ENCODE measurements at regions not wholly inside any gene's neighbourhood (a gene's known extent, or its start where the extent isn't known, plus 50 kb on each side); places are given as distances from the start of the nearest gene placed in this dataset.
A peak's percentile ranks its signal among the peaks of the same experiment; 100 is the strongest.

GRCh38 chr10:22875581-22875980 is 52.3 kb upstream of the ARMC3 start:
- no peaks in the 10 kb centered on the region for H3K79me2 ChIP-seq (ENCODE audit: control insufficient read depth, insufficient read depth, low read length, poor library complexity)
- no peaks in the 10 kb centered on the region for H3K79me1 ChIP-seq (ENCODE audit: low read length)
- no peak overlapping the region for H2AFZ ChIP-seq (ENCODE audit: insufficient read depth, low read length, poor library complexity)
- peak overlapping the region; percentile 48 for H4K91ac ChIP-seq (ENCODE audit: low read depth, low read length)
- no peak overlapping the region for H4K8ac ChIP-seq (ENCODE audit: low read depth, low read length)
- peak overlapping the region; percentile 26 for H2BK12ac ChIP-seq (ENCODE audit: low read length)
- no peak overlapping the region for H3K27ac ChIP-seq (ENCODE audit: low read depth, low read length)
- peaks cover 2% of the 10 kb centered on the region for H3K9me3 ChIP-seq (ENCODE audit: insufficient read depth, low read depth, low read length)
- H3K9ac ChIP-seq (ENCODE audit: low read length): no peak overlapping the region
- no peaks in the 10 kb centered on the region for H3K36me3 ChIP-seq (ENCODE audit: control insufficient read depth in 1 of 2, insufficient read depth in 2 of 2, low read length in 2 of 2)
- no peak overlapping the region for H4K12ac ChIP-seq (ENCODE audit: low read depth, low read length)
- H3K4me2 ChIP-seq (ENCODE audit: low read length): no peak overlapping the region
- no peak overlapping the region for H3K4ac ChIP-seq (ENCODE audit: low read depth, low read length)
- no peaks in the 10 kb centered on the region for H3K27me3 ChIP-seq (ENCODE audit: insufficient read depth, low read length)
- H2AK5ac ChIP-seq (ENCODE audit: low read length): no peak overlapping the region
- no peak overlapping the region for H2BK5ac ChIP-seq (ENCODE audit: low read depth, low read length, poor library complexity)
- H3K4me1 ChIP-seq (ENCODE audit: control insufficient read depth in 1 of 2, insufficient read depth in 2 of 2, low read length in 2 of 2): peaks cover under 1 to 10% of the 10 kb centered on the region in 2 experiments
- WGBS (ENCODE audit: extremely low coverage, insufficient coverage, insufficient read length): no CpG with 5 or more reads among the region's 5 CpGs
- no peak overlapping the region for H2BK120ac ChIP-seq (ENCODE audit: insufficient read depth, low read length, poor library complexity)
- no peak overlapping the region for H3K23ac ChIP-seq (ENCODE audit: low read length)
- H3K4me3 ChIP-seq (ENCODE audit: low read depth, low read length): no peak overlapping the region
- H3K18ac ChIP-seq (ENCODE audit: low read length): no peak overlapping the region
- H3K14ac ChIP-seq (ENCODE audit: low read length): peak overlapping the region; percentile 19
- no peak for DNase-seq

GRCh38 chr10:22874189-22874854 is 53.5 kb upstream of the ARMC3 start:
- Histone ChIP-seq H3K18ac (ENCODE audit: low read length) (no peak overlapping the region), H3K79me1 (ENCODE audit: low read length) (no peaks in the 10 kb centered on the region), H2BK120ac (ENCODE audit: insufficient read depth, low read length, poor library complexity) (no peak overlapping the region), H4K91ac (ENCODE audit: low read depth, low read length) (no peak overlapping the region), H3K14ac (ENCODE audit: low read length) (no peak overlapping the region), H3K4ac (ENCODE audit: low read depth, low read length) (no peak overlapping the region), H3K4me1 (ENCODE audit: control insufficient read depth in 1 of 2, insufficient read depth in 2 of 2, low read length in 2 of 2) (peaks cover 0 to 10% of the 10 kb centered on the region in 2 experiments), H2AK5ac (ENCODE audit: low read length) (no peak overlapping the region), H2AFZ (ENCODE audit: insufficient read depth, low read length, poor library complexity) (no peak overlapping the region), H4K12ac (ENCODE audit: low read depth, low read length) (no peak overlapping the region), H3K4me3 (ENCODE audit: low read depth, low read length) (no peak overlapping the region), H2BK12ac (ENCODE audit: low read length) (peak overlapping the region; percentile 72), H2BK5ac (ENCODE audit: low read depth, low read length, poor library complexity) (no peak overlapping the region), H3K79me2 (ENCODE audit: control insufficient read depth, insufficient read depth, low read length, poor library complexity) (no peaks in the 10 kb centered on the region), H3K4me2 (ENCODE audit: low read length) (no peak overlapping the region), H3K23ac (ENCODE audit: low read length) (no peak overlapping the region), H3K9ac (ENCODE audit: low read length) (no peak overlapping the region), H3K36me3 (ENCODE audit: control insufficient read depth in 1 of 2, insufficient read depth in 2 of 2, low read length in 2 of 2) (no peaks in the 10 kb centered on the region), H4K8ac (ENCODE audit: low read depth, low read length) (no peak overlapping the region), H3K27ac (ENCODE audit: low read depth, low read length) (no peak overlapping the region), H3K27me3 (ENCODE audit: insufficient read depth, low read length) (no peaks in the 10 kb centered on the region), H3K9me3 (ENCODE audit: insufficient read depth, low read depth, low read length) (peaks cover 2% of the 10 kb centered on the region)
- no CpG with 5 or more reads among the region's 7 CpGs for WGBS (ENCODE audit: extremely low coverage, insufficient coverage, insufficient read length)
- DNase-seq: no peak

GRCh38 chr10:22856444-22857074 is 71.3 kb upstream of the ARMC3 start:
- Histone ChIP-seq H2BK120ac (ENCODE audit: insufficient read depth, low read length, poor library complexity) (no peak overlapping the region), H3K18ac (ENCODE audit: low read length) (no peak overlapping the region), H3K27me3 (ENCODE audit: insufficient read depth, low read length) (no peaks in the 10 kb centered on the region), H3K4me1 (ENCODE audit: control insufficient read depth in 1 of 2, insufficient read depth in 2 of 2, low read length in 2 of 2) (peaks cover 0 to 2% of the 10 kb centered on the region in 2 experiments), H2BK5ac (ENCODE audit: low read depth, low read length, poor library complexity) (no peak overlapping the region), H4K12ac (ENCODE audit: low read depth, low read length) (no peak overlapping the region), H3K4me3 (ENCODE audit: low read depth, low read length) (no peak overlapping the region), H3K79me1 (ENCODE audit: low read length) (no peaks in the 10 kb centered on the region), H2AK5ac (ENCODE audit: low read length) (no peak overlapping the region), H3K4me2 (ENCODE audit: low read length) (no peak overlapping the region), H3K9ac (ENCODE audit: low read length) (no peak overlapping the region), H3K9me3 (ENCODE audit: insufficient read depth, low read depth, low read length) (no peaks in the 10 kb centered on the region), H2BK12ac (ENCODE audit: low read length) (no peak overlapping the region), H3K23ac (ENCODE audit: low read length) (no peak overlapping the region), H3K36me3 (ENCODE audit: control insufficient read depth in 1 of 2, insufficient read depth in 2 of 2, low read length in 2 of 2) (no peaks in the 10 kb centered on the region), H4K91ac (ENCODE audit: low read depth, low read length) (no peak overlapping the region), H3K27ac (ENCODE audit: low read depth, low read length) (no peak overlapping the region), H4K8ac (ENCODE audit: low read depth, low read length) (no peak overlapping the region), H3K79me2 (ENCODE audit: control insufficient read depth, insufficient read depth, low read length, poor library complexity) (no peaks in the 10 kb centered on the region), H2AFZ (ENCODE audit: insufficient read depth, low read length, poor library complexity) (no peak overlapping the region), H3K4ac (ENCODE audit: low read depth, low read length) (no peak overlapping the region), H3K14ac (ENCODE audit: low read length) (no peak overlapping the region)
- no peak for DNase-seq
- no CpG with 5 or more reads among the region's 2 CpGs for WGBS (ENCODE audit: extremely low coverage, insufficient coverage, insufficient read length)

GRCh38 chr10:22854935-22855421 is 72.9 kb upstream of the ARMC3 start:
- Histone ChIP-seq H3K9me3 (ENCODE audit: insufficient read depth, low read depth, low read length) (no peaks in the 10 kb centered on the region), H3K23ac (ENCODE audit: low read length) (no peak overlapping the region), H3K4ac (ENCODE audit: low read depth, low read length) (no peak overlapping the region), H2AFZ (ENCODE audit: insufficient read depth, low read length, poor library complexity) (no peak overlapping the region), H4K12ac (ENCODE audit: low read depth, low read length) (no peak overlapping the region), H3K27me3 (ENCODE audit: insufficient read depth, low read length) (no peaks in the 10 kb centered on the region), H3K27ac (ENCODE audit: low read depth, low read length) (no peak overlapping the region), H3K79me1 (ENCODE audit: low read length) (no peaks in the 10 kb centered on the region), H4K8ac (ENCODE audit: low read depth, low read length) (no peak overlapping the region), H3K79me2 (ENCODE audit: control insufficient read depth, insufficient read depth, low read length, poor library complexity) (no peaks in the 10 kb centered on the region), H2BK12ac (ENCODE audit: low read length) (no peak overlapping the region), H2BK5ac (ENCODE audit: low read depth, low read length, poor library complexity) (no peak overlapping the region), H3K18ac (ENCODE audit: low read length) (no peak overlapping the region), H2BK120ac (ENCODE audit: insufficient read depth, low read length, poor library complexity) (no peak overlapping the region), H4K91ac (ENCODE audit: low read depth, low read length) (no peak overlapping the region), H3K9ac (ENCODE audit: low read length) (no peak overlapping the region), H3K4me3 (ENCODE audit: low read depth, low read length) (no peak overlapping the region), H3K4me1 (ENCODE audit: control insufficient read depth in 1 of 2, insufficient read depth in 2 of 2, low read length in 2 of 2) (peaks cover 0 to 2% of the 10 kb centered on the region in 2 experiments), H3K4me2 (ENCODE audit: low read length) (no peak overlapping the region), H2AK5ac (ENCODE audit: low read length) (no peak overlapping the region), H3K36me3 (ENCODE audit: control insufficient read depth in 1 of 2, insufficient read depth in 2 of 2, low read length in 2 of 2) (no peaks in the 10 kb centered on the region), H3K14ac (ENCODE audit: low read length) (no peak overlapping the region)
- no peak for DNase-seq
- WGBS (ENCODE audit: extremely low coverage, insufficient coverage, insufficient read length): no CpG with 5 or more reads among the region's 4 CpGs
